ENCODE measurements at regions not wholly inside any gene's neighbourhood (a gene's known extent, or its start where the extent isn't known, plus 50 kb on each side); places are given as distances from the start of the nearest gene placed in this dataset.

GRCh38 chr1:238951809-238952208 lies 434.6 kb upstream of the CHRM3 start:
- TF ChIP-seq TAF1 (IDR thresholded peaks at IDR 0.05; ENCODE audit: low read depth) (no peak), RAD21 (conservative IDR thresholded peaks at IDR 0.05) (peak; percentile 74), EP300 (conservative IDR thresholded peaks at IDR 0.05; ENCODE audit: poor library complexity, severe bottlenecking) (no peak), CTCF (IDR thresholded peaks at IDR 0.05; ENCODE audit: poor library complexity, severe bottlenecking) (peak; percentile 70), EZH2 (IDR thresholded peaks at IDR 0.05; ENCODE audit: borderline replicate concordance, insufficient read depth, low read length, poor library complexity, severe bottlenecking) (no peak), SMC3 (conservative IDR thresholded peaks at IDR 0.05; ENCODE audit: poor library complexity) (peak; percentile 73)

Measured in neural cell (in vitro differentiated cells).